GM19397 (cell line): ENCODE measurements at regions not wholly inside any gene's neighbourhood (a gene's known extent, or its start where the extent isn't known, plus 50 kb on each side); places are given as distances from the start of the nearest gene placed in this dataset.

ENCODE experiments used
- ATAC-seq: cut with Tn5 transposase; IDR thresholded peaks from one replicate; pipeline ENCODE4 v1.9.1; 2021; ENCODE audit warnings: mild to moderate bottlenecking, moderate library complexity; ENCODE audit not compliant: unreplicated experiment

DNA sequence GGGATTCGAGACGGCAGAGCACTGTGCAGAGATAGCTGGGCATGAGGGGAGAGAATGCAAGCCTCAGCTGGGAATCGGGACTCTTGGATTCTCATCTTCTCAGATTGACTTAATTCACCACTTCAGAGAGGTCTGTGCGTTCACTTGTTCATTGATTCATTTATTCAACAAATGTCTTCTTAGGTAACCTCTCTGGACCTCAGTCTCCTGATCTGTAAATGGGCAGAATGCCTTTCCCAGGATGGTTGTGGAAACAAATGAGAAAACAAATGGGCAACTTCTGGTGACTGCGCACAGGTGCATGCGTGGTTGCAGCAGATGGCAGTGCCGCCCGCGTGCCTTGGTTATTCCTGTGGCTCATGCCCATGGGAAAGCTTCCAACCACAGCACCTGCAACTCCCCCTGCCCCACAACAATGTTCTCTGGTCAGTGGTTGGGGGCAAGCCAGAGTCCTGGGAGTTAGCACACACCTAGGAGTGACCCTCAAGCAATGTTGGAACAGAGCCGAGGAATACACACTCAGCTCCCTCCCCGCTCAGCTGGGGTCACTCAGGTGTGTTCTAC lies 110.1 kb upstream of the RUNX3 start:
- no peak for ATAC-seq

DNA sequence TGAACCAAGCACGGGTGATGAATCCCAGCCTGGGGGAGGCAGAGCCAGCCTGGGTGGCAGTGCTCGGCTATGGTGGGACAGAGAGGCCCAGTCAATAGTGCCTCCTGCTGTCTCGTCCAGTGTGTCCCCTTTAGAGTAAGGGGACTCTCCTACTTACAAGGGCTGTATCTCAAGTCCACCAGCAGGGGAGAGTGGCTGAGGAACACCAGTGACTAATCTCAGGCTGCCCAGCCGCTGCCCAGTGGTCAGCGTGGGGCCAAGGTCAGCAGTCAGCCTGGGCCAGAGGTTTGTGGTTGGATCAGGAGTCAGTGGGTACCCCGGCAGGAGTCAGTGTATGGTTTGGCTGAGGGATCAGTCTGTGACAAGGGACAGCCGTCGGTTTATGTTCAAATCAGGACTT lies 109.2 kb upstream of the RUNX3 start:
- ATAC-seq: no peak

DNA sequence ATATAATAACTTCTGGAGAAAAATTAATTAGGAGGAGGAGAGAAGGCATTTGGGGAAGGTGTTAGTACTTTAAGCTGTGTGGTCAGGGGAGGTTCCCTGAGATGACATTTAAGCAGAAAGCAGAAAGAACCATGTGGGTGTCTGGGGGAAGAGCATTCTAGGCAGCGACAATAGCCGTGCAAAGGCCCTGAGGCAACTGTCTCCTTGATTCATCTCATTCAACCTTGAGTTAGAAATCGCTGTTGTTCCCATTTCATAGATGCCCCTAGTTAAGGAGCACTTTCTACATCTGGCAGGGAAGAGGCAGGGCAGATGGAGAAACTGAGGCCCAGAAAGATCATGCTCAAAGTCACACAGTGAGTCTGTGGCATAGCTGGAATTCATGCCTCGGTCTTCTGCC lies 108.6 kb upstream of the RUNX3 start:
- no peak for ATAC-seq

DNA sequence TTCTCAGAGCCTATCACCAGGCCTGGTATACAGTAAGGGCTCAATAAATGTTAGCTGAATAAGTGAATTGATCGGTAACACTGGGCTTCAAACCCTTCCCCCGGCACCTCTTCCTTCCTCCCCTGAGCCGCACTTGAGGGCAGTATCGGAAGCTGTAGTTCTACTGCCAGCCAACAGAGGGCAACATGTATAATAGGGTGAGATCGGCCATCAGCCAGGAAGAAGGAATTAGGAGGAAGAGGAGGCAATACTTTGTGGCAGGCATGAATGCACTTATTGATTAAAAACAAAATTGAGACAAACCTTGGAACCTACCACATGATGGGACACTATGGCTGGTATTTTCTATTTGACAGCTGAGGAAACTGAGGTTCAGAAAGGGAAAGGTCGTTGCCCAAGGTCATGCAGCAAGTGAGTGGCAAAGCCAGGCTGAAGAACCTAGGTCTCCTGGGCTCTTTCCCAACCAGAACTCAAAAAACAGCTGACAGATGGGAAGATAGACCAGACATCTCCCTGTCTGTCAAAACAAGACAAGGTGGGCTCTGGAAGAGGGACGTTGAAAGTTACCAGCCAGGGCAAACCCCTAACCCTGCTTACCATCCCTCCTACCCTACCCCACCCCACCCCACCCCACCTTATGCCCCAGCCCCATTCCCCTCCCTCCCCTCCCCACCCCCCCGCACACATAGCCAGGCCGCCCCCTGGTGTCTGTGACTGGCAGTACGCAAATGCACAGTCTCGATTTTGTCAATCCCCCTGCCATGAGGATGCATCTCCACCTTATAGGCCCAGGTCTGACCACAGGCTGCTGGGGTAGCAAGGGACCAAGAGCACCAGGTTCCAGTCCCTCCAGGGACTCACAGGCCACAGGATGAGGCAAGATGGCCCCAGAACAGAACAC lies 107.3 kb upstream of the RUNX3 start:
- no peak for ATAC-seq

DNA sequence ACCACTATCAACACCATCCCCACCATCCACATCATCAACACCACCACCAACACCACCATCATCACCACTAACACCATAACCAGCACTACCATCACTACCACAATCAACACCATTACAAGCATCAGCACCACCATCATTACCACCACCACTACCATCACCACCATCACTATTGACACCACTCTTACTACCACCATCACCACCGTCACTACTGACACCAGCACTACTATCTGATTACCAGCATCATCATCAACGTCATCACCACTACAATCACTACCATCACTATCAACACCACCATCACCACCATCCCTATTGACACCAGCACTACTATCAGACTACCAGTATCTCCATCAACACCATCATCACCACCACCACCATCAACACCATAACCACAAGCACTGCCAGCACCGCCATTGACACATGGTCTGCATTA lies 106.1 kb upstream of the RUNX3 start:
- ATAC-seq: no peak

DNA sequence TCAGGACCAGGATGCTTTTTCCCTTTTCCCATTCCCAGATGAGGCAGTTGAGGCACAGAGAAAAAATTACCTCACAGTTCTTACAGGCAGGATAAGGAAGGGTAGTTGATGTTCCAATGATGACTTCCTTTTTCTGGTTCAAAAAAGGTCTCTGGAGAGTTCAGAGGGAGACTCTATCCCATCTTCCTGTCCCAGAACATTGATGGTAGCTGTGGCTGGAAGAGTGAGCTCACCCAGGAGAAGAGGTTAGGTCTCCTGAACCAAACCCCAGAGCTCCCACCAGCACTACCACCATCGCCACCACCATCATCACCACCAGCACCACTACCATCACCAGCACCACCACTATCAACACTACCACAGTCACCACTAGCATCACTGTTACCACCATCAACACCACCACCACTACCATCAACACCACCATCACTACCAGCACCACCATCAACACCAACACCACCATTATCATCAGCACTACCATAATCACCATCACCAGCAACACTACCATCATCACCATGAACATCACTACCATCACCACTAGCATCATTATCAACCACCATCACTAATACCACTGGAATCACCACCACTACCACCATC lies 105.5 kb upstream of the RUNX3 start:
- ATAC-seq: no peak

DNA sequence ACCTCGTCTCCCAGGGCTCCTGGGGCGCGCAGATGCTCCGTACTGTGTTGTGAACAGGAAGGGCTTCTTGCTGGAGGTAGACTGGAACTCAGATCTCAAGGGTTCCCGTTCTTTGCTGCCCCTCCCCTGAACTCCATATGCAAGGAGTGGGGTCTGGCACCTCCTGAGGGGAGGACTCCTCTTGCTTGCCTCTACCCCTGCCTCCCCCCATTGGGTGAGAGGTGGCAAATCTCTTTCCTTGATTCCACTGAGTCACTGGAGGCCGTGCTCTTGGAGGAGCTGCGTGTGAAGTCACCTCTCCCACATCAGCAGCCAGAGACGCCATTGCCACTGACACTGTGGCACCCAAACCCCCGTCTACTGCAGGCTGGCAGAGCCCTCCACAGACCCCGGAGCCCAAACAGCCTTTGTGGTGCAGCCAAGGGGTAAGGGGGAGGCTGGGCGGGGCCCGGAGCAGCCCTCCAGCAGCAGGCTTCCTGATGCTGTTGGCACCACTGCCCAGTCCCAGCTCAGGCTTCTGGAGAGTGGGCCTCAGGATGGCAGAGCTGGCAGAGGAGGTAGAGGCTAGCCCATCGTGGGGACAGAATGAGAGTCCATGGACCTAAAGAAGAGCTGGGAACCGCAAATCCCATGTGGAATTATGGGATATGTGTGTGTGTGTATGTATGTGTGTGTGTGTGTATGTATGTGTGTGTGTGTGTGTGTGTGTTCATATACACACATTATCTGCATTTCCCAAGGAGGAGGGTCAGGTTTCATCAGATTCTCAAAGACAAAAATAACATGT lies 104.9 kb upstream of the RUNX3 start:
- ATAC-seq: no peak

DNA sequence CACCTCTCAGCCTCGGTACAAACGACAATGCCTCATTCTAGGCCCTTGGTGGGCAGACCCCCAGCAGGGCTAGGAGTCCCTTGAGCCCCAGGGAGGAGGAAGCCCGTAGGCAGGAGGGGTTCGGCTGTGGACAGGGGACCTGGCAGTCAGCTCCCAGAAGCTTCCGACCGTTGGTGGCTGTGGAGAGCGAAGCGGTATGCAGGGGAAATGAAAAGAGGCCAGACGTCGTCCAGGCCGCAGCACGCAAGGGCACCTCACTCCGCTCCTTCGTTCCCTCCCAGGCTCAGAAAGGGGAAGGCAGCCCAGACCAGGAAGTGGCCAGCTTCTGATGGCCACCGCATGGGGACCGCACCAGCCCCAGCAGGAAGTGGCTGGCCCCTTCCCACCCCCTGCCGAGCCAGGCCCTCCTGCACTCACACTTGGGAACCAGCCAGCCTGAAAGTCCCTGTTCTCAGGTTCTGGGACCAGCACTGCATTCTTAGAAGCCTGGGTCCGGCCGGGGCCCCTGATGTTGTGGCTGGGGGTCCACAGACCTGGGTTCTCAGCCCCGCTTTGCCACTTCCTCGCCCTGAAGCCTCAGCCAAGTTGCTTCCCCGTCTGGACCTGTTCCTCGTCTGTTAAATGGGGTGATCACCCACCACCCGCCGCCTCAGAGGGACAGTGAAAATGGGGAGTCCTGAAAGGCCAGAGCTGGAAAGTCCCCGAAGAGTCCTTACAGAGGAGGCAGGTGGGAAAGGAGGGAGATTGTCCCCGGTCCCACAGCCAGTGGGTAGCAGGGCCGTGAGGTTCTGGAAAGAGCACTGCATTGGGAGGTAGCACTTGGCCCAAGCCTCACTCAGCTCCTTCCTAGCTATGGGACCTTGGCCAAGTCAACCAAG lies 104.0 kb upstream of the RUNX3 start:
- no peak for ATAC-seq

DNA sequence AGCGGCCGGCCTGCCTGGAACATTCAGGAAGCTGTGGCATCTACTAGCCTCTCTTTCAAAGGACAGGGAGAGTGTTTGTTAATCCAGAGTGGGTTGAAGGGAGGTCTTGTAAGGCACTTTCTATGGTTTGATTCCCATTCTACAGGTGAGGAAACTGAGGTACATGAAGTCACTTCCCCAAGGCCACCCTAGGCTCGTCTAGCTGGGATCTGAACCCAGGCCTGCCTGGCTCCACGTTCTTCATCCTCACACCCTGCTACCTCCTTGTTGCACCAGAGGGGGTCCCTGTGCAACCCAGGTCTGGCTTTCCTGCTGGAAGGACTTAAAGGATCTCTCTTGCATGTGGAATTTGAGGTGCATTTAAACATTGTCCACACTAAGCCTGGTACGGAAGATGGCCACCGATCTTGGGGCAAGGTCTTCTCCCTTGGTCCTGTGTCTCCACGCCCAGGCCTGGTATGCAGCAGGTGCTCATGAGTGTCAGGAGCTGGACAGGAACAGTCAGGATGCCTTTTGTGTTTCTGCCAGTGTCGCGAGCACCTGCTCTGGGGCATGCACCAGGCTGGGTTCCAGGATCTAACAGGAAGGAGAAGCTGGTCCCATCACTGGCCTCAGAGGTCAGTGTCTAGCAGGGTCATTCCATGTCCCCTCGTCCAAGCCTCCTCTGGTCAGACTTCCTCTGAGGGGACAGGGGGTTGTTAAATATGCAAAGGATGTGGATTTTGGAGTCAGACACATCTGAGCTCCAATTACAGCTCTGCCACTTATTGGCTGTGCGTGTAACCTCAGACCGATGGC lies 103.2 kb upstream of the RUNX3 start:
- ATAC-seq: no peak

DNA sequence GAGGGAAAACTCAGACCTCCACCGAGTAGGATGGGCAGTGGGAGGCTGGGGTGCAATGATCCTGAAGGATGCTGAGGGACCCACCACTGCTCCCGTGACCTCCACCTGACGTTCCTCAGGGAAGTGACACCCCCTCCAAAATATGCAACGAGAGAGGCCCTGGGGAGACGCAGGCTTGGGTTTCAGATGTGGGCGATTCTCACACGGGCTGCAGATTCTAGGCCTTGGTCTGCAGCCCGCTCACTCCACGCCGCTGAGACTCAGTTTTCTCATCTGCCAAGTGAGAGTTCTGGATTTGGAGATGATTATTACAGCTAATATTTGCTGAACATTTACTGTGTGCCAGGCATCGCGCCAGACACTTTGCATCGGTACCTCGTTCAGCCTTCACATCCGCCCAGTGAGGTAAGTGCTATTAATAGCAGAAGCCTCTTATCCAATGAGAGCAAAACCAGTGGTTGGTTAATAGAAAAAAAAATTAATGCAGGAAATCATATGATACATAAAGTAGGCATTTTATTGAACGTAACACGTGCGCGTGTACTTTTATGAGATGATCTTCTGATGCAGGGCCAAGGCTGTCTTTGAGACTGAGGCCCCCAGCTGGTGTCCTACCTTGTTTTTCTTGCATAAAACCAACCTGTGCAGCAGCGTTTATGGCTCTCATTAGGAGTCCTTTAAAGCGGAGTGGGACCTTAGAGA lies 102.0 kb upstream of the RUNX3 start:
- peak; percentile 39 for ATAC-seq

DNA sequence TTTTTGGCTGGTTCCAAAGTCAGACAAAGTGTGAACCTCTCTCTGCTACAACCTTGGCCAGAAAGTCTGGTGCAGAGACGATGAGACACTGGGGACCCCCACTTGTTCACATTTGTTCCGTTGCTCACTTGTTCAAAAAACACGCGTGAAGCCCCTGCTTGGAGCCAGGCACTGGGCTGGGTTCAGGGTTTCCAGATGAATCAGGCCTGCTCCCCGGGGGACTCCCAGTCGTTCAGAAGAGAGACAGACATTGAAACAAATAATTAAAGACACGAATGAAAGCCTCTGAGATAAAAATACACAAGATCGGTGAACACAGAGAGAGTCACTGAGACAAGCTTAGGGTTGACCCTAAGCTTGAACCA lies 101.5 kb upstream of the RUNX3 start:
- ATAC-seq: peak; percentile 4

DNA sequence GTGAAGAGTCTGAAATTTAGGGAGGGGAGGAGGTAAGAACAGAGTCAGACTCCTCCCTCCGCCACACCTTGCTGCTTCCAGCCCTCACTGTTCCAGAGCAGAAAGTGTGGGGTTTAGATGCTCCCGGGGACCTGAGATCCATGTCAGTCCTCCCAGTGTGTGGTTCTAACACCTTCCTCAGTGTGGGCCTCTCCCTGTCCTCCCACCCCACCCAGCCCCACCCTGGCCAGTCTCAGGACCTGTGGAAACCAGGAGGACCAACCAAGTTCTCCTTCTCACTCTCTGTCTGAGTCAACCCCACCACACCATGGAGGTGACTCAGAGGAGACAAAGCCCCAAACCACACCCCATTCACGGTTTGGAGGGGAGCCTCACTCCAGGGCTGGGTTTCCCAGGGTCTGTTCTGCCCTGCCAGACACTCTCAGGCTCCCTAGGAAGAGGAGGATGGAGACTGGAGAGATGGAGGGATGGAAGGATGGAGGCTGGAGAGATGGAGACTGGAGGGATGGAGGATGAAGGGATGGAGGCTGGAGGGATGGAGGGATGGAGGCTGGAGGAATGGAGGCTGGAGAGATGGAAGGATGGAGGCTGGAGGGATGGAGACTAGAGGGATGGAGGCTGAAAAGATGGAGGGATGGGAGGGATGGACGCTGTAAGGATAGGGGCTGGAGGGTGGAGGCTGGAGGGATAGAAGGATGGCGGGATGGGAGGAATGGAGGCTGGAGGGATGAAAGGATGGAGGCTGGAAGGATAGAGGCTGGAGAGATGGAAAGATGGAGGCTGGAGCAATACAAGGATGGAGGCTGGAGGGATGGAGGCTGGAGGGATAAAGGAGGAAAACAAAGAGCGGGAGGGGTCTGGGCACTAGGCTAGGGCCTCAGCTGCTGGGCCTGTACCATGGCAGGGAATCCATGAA lies 100.9 kb upstream of the RUNX3 start:
- ATAC-seq: peak; percentile 22

DNA sequence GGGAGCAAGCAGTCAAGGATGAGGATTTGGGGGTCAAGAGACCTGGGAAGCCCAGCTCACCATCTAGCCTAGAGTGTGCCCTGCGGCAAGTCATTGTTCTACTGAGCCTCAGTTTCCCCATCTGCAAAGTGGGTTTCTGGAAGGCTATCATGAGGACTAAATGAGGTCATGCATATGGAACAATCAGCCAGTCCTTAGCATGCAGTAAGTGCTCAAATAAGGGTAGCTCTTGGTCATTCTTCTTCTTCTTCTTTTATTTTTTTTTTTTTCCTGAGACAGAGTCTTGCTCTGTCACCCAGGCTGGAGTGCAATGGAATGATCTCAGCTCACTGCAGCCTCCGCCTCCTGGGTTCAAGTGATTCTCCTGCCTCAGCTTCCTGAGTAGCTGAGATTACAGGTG lies 99.9 kb upstream of the RUNX3 start:
- no peak for ATAC-seq

DNA sequence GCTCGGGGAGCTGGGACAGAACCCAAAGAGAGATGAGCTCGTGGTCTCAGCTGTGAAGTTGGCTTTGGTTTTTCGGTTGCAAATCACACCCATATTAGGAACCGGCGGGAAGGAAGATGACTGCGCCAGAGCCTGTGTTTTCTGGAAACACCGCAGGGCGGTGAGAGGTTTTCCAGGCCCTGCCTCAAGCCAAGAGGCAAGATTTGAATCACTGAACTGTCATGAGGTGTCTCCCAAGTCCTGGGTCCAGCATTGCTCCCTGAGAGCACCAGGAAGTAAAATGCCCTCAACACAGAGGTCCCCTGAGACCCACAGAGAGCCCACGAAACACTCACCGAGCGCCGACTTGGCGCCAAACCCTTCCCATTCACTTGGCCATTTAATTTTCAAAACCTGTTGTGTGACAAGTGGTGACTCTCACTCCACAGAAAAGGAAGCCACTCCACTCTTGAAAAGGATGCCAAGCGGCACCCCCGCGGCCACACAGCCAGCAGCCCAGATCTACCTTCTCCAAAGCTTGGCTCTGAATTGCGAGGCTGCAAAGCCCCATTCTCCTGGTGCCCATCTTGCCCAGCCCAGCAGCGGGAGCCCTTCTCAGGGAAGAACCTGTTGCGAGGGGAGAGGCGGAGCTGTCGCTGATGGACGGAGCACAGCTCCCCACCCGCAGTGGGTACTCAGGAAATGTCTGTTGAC lies 99.0 kb upstream of the RUNX3 start:
- no peak for ATAC-seq

DNA sequence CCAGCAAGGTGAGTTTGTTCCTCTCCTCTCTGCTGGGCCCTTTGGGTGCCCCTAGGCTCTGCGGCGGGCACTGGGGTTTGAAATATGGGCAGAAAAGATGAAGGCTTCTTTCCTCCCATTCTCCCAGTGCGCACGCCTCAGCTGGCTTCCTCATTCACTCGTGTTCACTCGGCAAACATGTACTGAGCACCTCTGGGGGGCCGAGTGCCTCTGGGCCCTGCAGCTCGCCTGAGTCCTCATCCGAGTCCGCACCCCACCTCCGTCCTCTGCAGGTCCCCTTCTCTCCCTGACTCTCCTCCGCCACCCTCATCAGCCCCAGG lies 98.5 kb upstream of the RUNX3 start:
- ATAC-seq: no peak

DNA sequence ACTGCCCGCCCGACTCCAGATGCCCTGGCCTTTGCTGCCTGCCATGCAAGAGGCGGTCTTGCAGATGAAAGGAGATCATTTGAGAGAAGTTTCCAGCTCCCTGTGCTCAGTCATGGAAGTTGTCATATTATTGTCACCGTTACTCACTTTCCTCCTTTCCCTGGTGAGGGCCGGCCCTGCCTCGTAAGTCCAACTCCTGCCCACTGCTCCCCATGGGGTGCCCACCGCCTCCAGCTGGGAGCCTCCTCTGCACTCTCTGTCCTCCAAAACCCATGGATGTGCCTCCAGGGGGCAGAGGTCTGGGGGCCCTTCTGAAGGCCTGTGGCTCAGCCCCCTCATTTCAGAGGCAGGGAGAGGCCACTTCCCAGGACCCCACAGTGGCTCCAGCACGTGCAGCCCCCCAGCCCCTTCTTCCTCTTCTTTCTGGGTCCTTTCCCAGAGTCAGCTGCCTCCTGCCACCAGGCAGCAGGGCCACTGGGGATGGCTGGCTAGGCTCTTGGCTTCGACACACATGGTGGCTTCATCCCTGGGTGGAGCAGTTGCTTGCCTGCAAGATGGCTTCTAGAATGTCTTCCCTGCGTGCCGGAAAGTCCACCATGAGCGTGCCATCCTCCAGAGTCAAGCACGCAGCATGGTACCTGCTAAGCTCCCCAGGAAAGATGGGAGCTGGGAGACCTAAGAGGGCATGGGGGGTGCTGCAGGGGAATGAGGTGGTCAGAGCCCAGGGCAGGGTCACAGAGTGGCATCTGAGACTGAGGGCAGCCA lies 97.9 kb upstream of the RUNX3 start:
- no peak for ATAC-seq
